ENCODE measurements at regions not wholly inside any gene's neighbourhood (a gene's known extent, or its start where the extent isn't known, plus 50 kb on each side); places are given as distances from the start of the nearest gene placed in this dataset.
A peak's percentile ranks its signal among the peaks of the same experiment; 100 is the strongest.
"Not testable (repeated sequence)": the region's sequence is repeated elsewhere in the genome, so short reads cannot be mapped to it uniquely, and the experiment has no call there.

DNA sequence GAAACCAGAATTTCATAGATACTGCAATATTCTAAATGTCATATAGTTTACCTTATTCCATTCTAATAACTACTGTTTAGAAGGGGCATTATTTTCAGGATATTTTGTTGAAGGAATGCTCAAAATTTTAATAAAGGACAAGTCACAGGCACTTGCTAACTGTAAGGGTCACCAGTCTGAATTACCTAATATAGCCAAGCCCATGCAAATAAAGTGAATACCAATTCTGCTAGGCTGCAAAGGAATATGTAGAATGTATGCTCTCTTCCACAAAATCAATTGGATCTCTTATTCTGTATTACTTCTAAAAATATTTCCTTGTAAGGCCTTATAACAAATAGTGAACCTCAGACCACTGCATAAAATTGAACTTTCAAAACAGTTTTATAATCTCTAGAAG, 52.3 kb upstream of the FAT4 start:
- no peak for DNase-seq (ENCODE audit: low spot score)

DNA sequence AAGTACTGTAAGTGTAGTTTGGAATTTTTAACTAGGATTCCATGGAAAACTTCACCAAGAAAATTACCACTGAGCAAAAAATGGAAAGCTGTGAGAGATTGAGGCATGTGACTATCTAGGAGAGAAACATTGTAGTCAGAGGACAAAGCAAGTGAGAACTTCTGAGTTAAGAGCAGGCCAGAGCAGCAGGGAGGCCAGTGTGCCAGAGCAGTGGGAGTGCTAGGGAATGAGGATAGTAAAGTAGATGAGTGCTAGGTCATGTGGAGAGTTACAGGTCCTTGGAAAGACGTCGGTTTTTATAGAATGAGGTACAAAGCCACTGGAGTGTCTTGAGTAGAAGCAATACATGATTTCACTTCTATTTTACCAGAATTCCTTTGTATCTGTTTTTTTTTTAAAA, 52.7 kb upstream of the FAT4 start:
- no peak for DNase-seq (ENCODE audit: low spot score)

DNA sequence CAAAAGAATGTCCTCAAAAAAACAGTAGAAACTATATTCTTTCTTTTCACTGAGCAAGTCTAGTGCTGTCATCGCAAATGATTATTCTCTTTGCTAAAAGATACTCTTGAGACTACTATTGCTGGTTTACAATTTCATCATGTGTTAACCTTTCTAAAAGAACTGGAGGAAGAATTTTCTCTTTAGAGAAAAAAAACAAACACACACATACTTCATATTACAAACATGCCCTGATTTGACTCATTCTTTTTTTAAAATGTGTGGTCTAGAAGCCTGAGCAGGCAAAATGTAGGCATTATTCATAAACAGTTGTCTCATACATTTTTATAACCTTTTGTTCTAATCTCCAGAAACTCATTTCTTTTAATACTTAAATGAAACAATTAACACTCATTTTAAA, 60.6 kb upstream of the FAT4 start:
- no peak for DNase-seq (ENCODE audit: low spot score)

DNA sequence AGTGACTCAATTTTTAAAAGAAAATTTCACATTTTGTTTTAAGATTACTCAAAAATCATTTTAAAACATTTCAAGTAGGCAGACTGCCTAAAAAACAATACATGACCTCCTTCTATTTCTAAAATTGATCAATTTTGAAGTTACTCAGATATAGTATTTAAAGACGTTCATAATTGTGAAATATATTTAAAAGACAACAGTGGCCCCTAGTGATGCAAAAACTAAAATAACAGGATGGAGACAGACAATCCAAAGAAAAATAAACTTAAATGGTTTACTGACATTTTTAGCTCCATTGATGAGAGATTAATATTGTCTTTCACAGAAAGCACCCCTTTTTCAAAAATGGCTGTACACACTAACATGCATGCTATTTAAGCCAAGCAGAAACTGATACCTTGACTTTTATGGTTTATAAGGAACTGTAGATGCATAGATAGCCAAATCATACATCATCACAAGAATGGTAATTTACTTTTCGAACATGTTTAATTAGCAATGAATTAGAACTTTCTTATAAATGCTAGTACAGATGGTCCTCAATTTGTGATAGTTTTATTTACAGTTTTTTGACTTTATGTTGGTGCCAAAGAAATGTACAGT, 69.8 kb upstream of the FAT4 start:
- peak; percentile 24 for DNase-seq (ENCODE audit: low spot score)

DNA sequence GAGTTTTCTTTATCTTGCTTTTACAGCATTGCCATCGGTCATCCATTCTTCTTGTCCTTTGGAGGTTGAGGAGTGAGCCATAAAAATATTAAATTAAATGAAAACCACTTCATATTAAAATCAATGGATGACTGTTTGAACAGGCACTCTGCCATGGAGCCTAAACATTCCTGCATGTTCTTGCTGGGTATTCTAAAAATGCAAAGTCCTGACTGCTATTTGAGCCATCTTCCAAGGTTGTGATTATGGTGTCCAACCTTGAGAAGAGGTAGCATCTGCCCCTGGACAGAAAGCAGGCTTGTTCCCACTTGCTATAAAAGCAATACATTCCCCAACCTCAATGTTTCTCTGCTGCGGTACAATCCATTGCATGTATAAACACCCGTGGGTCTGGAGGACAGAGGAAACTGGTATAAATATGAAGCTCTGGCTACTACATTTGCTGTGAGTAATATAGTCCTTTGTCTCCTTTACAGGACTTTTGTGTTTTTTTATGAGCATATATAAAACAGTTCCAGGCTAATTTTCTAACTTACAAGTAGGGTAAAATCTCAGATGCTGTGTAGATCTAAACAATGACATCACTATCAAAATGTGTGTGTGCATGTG, 70.9 kb upstream of the FAT4 start:
- no peak for DNase-seq (ENCODE audit: low spot score)

DNA sequence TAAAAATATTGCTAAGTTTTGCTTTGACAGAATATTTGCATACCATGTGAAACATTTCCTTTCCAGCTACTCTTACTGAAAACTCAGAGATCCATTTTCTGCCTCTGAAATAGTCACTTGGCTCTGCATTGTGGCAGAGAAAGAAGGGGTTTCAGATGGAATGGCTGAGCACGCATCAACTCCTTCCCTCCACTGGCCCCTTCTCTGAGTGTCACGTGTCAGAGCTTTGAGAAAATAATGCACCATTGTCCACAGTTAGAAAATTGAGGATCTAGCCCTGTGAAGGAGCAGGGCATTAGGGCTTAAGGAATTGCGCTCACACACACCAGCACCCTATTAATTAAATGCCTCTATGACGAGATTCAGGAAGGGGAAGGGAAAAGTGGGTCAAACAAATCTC, 78.8 kb upstream of the FAT4 start:
- DNase-seq (ENCODE audit: low spot score): peak; percentile 45

DNA sequence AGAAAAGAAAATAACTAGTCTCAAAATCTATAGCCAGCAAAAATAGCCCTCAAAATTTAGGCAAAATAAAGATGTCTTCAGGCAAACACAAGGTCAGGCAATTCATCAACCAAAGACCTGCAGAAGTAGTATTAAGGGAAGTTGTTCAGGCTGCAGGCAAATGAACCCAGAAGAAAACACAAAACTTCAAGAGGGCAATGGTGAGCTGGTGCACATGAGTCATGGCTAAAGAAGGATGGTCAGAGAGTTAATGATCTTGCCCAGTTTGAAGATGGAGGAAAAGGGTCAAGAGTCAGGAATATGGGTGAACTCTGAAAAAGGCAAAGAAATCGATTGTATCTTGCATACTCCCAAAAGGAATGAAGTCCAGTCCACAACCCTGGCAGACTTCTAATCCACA, 83.1 kb upstream of the FAT4 start:
- DNase-seq (ENCODE audit: low spot score): no peak

DNA sequence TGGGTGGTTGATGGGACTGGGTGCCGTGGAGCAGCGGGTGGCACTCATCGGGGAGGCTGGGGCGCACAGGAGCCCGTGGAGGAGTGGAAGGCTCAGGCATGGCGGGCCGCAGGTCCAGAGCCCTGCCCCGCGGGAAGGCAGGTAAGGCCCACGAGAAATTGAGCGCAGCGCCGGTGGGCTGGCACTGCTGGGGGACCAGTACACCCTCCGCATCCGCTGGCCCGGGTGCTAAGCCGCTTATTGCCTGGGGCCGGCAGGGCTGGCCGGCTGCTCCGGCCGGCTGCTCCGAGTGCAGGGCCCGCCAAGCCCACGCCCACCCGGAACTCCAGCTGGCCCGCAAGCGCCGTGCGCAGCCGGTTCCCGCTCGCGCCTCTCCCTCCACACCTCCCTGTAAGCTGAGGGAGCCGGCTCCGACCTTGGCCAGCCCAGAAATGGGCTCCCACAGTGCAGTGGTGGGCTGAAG, 85.1 kb upstream of the FAT4 start:
- no peak for DNase-seq (ENCODE audit: low spot score)

DNA sequence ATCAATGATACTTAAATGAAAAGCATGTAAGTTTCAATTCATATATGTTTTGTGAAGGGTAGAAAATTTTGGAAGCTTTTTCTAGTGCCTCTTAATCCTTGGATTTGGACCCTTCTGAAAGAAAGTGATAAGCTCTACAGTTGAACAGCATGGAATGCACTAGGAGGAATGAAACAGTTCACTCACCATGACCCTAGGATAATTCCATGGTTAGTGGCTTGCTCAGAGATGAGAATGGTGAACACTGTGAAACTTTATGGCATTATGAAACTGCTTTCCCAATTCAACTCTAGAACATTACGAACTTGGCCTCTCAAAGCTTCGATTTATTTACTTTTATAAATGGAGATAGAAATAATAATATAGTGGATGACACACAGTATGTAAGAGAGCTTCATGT, 88.9 kb upstream of the FAT4 start:
- no peak for DNase-seq (ENCODE audit: low spot score)

DNA sequence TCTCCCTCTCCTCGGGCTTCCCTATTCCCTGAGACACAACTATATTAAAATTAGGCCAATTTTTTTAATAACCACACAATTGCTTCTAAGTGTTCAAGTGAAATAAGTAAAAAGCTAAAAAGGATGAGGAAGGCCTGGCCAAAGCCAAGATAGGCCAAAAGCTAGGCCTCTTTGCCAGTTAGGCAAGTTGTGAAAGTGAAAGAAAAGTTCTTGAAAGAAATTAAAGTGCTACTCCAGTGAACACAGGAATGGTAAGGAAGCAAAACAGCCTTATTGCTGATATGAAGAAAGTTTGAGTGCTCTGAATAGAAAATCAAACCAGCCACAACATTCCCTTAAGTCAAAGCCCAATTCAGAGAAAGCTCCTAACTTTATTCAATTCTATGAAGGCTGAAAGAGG, 114.2 kb upstream of the FAT4 start:
- no peak for DNase-seq (ENCODE audit: low spot score)

DNA sequence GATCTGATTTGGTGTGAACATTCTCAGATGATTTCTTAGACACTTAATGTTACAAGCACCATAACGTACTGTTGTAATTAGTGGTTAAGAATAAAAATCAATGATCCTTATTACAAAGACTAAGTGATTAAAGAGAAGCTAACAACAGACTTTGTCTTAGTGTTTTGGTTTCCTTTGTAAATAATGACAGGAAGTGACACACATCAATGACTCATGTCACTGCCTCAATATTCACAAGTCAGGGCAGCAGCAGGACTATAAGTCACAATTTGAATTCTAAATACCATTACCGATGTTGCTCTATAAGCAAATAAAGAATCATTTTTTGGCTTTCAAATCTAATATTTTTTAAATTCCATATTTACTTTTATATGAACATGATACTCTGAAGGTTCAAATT, 115.8 kb upstream of the FAT4 start:
- no peak for DNase-seq (ENCODE audit: low spot score)

DNA sequence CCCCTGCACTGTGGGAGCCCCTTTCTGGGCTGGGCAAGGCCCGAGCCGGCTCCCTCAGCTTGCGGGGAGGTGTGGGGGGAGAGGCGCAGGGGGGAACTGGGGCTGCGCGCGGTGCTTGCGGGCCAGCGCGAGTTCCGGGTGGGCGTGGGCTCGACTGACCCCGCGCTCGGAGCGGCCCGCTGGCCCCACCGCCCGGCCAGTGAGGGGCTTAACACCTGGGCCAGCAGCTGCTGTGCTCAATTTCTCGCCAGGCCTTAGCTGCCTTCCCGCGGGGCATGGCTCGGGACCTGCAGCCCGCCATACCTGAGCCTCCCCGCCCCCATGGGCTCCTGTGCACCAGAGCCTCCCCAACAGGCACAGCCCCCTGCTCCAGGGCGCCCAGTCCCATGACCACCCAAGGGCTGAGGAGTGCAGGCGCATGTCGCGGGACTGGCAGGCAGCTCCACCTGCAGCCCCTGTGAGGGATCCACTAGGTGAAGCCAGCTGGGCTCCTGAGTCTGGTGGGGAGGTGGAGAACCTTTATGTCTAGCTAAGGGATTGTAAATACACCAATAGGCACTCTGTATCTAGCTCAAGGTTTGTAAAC, 122.8 kb upstream of the FAT4 start:
- not testable (repeated sequence) for DNase-seq (ENCODE audit: low spot score)

DNA sequence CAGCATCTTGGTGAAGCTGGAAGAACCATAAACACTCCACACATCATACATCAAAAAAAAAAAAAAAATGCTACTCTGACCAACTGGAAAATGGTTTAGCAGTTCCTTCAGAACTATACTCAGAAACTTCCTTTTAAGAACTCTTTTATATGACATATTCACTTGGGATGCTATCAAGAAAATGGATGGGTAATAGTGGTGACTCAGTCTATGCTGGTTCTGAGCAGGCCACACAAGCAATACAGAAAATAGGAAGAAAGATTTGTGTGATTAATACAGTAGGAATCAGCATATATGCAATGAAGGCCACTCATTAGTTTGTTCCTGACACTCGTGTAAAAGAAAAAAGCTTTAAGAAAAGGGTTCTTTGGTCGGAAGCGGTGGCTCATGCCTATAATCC, 123.5 kb upstream of the FAT4 start:
- DNase-seq (ENCODE audit: low spot score): no peak

DNA sequence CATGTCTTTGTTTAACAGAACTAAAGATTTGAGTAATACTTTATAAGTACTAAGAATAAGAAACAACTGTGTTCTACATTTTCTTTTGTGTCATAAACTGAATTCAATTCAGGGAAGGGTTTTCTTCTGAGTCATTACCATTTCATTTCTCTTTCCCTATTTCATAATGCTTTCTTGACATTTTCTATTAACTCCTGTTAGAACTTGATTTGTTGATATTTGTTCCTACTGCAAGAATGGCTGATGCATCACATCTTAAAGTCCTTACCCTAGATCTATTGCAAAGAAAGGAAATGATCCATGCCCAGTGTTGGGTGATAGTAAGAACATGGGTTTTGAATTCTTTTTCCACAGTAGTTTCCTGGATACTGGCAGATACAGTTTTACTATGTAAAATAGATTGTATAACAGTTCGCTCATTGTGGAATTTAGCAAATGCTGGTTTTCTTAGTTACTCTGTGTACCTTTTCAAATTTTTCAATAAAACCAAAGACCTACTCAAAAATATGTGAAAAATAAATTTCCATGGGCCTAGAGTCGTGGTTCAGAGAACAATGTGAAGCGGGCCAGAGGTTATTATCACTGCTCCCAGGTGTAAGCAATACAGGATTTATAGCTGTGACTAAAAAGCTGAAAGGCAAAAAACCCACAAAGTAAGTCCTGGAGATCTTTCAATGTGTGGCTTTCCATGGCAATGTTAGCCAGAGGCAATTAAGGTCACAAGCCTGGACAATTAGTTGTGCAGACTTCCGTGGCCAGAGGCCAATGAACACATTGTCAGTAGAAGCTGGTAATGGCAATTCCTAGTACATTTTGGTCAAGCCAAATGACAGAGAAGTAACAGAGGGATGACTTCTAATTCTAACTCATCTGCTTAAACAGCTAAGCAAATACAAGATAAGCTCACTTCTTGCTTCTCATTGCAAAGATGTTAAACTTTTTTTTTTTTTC, 127.3 kb upstream of the FAT4 start:
- peak; percentile 2 for DNase-seq (ENCODE audit: low spot score)

DNA sequence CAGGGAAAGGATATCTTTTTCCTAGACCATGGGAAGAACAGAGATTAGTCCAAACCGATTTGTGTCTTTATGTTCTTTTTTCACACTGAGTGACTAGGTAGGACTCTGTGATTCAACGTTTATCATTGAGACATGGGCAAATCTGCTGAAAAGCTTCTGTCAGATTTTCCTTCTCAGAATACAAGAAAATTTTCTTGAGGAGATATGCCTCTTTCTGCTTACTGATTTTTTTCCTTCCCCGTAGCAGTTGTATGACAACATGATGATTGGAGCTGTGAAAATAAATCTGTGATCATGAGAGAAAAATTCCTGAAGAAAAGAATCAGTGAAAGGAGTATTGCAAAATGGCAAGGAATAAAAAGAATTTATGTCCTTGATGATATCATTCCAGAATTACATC, 130.6 kb upstream of the FAT4 start:
- DNase-seq (ENCODE audit: low spot score): no peak

DNA sequence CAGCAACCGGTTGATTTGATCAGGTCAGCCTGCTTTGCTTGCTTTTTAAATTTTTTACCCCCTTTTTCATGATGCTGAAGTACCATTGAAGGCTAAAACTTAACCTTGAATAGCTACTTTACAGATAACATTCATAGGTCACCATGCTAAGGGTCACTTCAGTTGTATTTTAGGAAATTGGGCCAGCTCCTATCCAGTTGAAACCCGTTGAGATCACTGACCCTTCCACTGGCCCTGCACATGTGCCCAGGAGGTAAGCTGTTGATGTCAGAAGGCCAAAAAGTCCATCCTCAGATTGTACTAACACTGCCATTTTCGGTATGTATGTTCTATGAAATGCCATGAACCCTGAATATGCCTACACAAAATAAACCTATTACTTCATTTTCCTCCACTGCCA, 133.0 kb upstream of the FAT4 start:
- no peak for DNase-seq (ENCODE audit: low spot score)

DNA sequence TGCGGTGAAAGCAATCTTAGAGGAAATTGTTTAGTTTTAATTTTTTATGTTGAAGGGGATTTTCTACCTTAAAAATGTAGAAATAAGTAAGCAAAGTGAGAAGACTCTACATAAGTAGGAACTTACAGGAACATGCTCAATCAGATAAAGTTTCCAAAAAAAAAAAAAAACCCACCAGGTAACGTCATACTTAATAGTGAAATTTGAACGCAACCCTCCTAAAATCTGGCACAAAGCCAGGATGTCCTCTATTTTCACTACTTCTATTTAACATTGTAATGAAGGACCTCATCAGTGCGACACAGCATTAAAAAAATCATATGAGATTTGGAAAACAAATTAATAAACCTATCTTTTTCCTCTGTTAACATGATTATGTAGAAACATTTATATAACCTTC, 135.0 kb upstream of the FAT4 start:
- DNase-seq (ENCODE audit: low spot score): no peak

DNA sequence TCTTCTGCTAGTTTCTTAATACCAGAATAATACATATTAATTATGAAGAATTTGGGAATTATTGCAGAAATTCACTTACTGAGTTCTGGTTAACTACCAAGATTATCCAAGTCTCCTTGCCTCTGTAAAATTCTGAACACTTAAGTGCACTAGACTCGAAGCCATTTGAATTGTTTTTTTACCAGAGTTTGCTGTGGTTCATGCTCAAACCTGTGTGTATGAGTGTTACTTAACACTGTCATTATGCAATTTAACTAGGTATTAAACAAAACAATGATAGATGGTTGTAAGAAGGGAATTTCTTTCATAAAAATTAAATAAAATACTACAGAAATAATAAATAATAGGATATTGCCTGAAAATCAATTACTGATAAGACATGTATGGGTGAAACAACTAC, 145.6 kb upstream of the FAT4 start:
- DNase-seq (ENCODE audit: low spot score): no peak

DNA sequence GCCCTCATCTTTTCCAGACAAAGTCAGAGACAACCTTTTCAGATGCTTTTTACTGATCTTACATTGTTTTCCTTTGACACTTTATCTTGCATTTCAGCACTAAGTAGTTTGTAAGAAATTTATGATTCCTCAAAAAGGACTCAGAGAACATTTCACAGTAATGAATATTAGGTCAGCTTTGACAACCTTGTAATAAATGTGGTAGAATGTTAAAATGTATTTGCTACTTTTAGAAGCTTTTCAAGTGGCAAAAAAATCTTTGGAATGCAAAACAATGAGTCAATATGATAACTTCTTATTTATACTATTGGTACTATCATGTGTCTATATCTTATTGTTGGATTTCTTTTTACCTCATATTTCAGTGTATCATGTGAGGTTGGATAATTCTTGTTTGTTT, 146.2 kb upstream of the FAT4 start:
- no peak for DNase-seq (ENCODE audit: low spot score)

DNA sequence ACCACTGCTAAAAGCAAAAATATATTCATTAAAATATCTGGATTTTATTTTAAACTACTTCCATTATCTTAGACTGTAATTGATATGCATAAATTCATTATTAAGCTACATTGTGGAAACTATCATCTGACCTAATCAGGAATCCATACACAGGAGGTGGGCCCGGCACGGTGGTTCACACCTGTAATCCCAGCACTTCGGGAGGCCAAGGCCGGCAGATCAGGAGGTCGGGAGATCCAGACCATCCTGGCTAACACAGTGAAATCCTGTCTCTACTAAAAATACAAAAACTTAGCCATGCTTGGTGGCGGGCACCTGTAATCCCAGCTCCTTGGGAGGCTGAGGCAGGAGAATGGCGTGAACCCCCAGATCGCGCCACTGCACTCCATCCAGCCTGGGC, 148.7 kb upstream of the FAT4 start:
- DNase-seq (ENCODE audit: low spot score): not testable (repeated sequence)

DNA sequence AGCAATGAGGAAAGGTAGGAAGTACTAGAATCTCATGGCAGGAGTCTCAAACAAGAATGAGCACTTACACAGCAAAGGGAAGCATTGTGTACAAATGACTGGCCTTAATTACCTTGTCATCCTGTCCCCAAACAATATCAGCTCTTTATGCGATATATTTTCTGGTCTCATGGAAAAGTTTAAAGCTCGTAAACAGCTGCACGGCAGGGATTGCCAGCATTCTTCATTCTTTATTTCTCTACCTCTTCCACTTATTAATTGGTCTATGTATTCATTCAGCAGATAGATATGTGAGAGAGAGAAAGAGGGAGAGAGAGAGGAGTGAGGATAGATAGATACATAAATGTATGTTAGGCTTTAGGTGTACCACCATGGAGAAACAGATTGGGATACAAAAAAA, 155.8 kb upstream of the FAT4 start:
- DNase-seq (ENCODE audit: low spot score): no peak

DNA sequence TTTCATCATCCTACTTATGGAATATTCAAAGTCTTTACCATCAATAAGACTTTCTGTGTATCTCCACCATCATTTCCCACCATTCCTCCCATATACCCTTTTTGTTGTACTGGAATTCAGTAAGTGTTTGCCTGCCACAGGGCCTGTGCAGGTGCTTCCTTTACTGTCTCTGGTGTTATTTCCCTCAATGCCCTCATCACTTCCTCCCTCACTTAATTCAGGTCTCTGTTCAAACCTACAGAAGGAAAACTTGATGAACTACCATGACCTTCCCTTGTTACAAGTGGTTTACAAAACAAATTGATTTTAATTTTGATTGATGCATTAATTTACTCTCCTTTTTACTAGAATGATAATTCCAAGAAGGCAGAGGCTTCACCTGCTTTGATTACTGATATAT, 159.5 kb upstream of the FAT4 start:
- DNase-seq (ENCODE audit: low spot score): no peak

DNA sequence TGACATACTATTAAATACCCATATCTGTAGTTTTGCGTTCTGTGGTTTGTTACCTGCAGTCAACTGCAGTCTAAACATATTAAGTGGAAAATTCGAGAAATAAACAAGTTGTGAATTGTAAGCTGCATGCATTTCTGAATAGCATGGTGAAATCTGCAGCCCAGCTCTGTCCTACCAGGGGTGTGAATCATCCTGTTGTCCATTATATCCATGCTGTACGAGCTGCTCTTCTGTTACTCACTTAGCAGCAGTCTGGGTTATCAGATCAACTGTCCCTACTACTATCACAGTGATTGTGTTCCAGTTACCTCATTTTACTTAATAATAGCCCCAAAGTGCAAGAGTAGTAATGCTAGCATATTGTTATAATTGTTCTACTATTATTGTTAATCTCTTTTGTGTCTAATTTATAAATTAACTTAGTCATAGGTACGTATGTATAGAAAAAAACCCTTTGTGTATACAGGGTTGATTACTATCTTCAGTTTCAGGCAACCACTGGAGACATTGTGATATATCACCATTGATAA, 173.7 kb upstream of the FAT4 start:
- no peak for DNase-seq (ENCODE audit: low spot score)

Measured in globus pallidus (tissue), 1 donor.